ENCODE measurements at regions not wholly inside any gene's neighbourhood (a gene's known extent, or its start where the extent isn't known, plus 50 kb on each side); places are given as distances from the start of the nearest gene placed in this dataset.

GRCh38 chr13:40390401-40390916, 276.0 kb downstream of the FOXO1 start:
- peaks cover 13% of the 10 kb centered on the region for H3K4me1 ChIP-seq (ENCODE audit: control insufficient read depth, insufficient read depth, low read length)
- no peaks in the 10 kb centered on the region for H3K9me3 ChIP-seq (ENCODE audit: control insufficient read depth, insufficient read depth, low read length)
- 15% methylated on average over 7 of the region's 9 CpGs for WGBS (ENCODE audit: insufficient coverage)
- H3K36me3 ChIP-seq (ENCODE audit: control insufficient read depth, insufficient read depth, low read length) = no peaks in the 10 kb centered on the region
- peak in 1 of 6 donors; percentile 65 for DNase-seq (ENCODE audit: low read depth in 4 of 6, low spot score in 6 of 6)
- H3K27me3 ChIP-seq (ENCODE audit: control insufficient read depth, insufficient read depth, low read length) = no peaks in the 10 kb centered on the region
- no peak overlapping the region for H3K27ac ChIP-seq (ENCODE audit: low read depth, low read length)
- no peak overlapping the region for H3K4me3 ChIP-seq (ENCODE audit: low read depth, low read length)

- no peak overlapping the region for H3K27ac ChIP-seq (ENCODE audit: low read depth, low read length)
- WGBS (ENCODE audit: insufficient coverage) = 57% methylated on average over 4 of the region's 5 CpGs
Observed at GRCh38 chr13:40391788-40392187, 274.7 kb downstream of the FOXO1 start.

GRCh38 chr13:40394304-40394985, 272.0 kb downstream of the FOXO1 start:
- Histone ChIP-seq H3K4me3 (ENCODE audit: low read depth, low read length) (no peak overlapping the region), H3K27me3 (ENCODE audit: control insufficient read depth, insufficient read depth, low read length) (no peaks in the 10 kb centered on the region), H3K9me3 (ENCODE audit: control insufficient read depth, insufficient read depth, low read length) (no peaks in the 10 kb centered on the region), H3K27ac (ENCODE audit: low read depth, low read length) (no peak overlapping the region), H3K36me3 (ENCODE audit: control insufficient read depth, insufficient read depth, low read length) (no peaks in the 10 kb centered on the region), H3K4me1 (ENCODE audit: control insufficient read depth, insufficient read depth, low read length) (peaks cover 6% of the 10 kb centered on the region)
- WGBS (ENCODE audit: insufficient coverage) = 94% methylated on average over 3 of the region's 5 CpGs
- no peak for DNase-seq (ENCODE audit: low read depth in 4 of 6, low spot score in 6 of 6)

More at GRCh38 chr13:40391788-40392187, 274.7 kb downstream of the FOXO1 start:
- H3K27me3 ChIP-seq (ENCODE audit: control insufficient read depth, insufficient read depth, low read length) = no peaks in the 10 kb centered on the region
- DNase-seq (ENCODE audit: low read depth in 4 of 6, low spot score in 6 of 6) = no peak
- H3K9me3 ChIP-seq (ENCODE audit: control insufficient read depth, insufficient read depth, low read length) = no peaks in the 10 kb centered on the region
- no peak overlapping the region for H3K4me3 ChIP-seq (ENCODE audit: low read depth, low read length)
- H3K4me1 ChIP-seq (ENCODE audit: control insufficient read depth, insufficient read depth, low read length) = peaks cover 13% of the 10 kb centered on the region
- no peaks in the 10 kb centered on the region for H3K36me3 ChIP-seq (ENCODE audit: control insufficient read depth, insufficient read depth, low read length)

GRCh38 chr13:40398065-40398464, 268.4 kb downstream of the FOXO1 start:
- Histone ChIP-seq H3K4me1 (ENCODE audit: control insufficient read depth, insufficient read depth, low read length) (peaks cover 14% of the 10 kb centered on the region), H3K27me3 (ENCODE audit: control insufficient read depth, insufficient read depth, low read length) (no peaks in the 10 kb centered on the region), H3K4me3 (ENCODE audit: low read depth, low read length) (no peak overlapping the region), H3K27ac (ENCODE audit: low read depth, low read length) (no peak overlapping the region), H3K36me3 (ENCODE audit: control insufficient read depth, insufficient read depth, low read length) (no peaks in the 10 kb centered on the region), H3K9me3 (ENCODE audit: control insufficient read depth, insufficient read depth, low read length) (no peaks in the 10 kb centered on the region)
- no CpG with 5 or more reads among the region's 2 CpGs for WGBS (ENCODE audit: insufficient coverage)
- no peak for DNase-seq (ENCODE audit: low read depth in 4 of 6, low spot score in 6 of 6)

GRCh38 chr13:40399756-40400155, 266.7 kb downstream of the FOXO1 start:
- Histone ChIP-seq H3K27me3 (ENCODE audit: control insufficient read depth, insufficient read depth, low read length) (no peaks in the 10 kb centered on the region), H3K4me1 (ENCODE audit: control insufficient read depth, insufficient read depth, low read length) (peaks cover 25% of the 10 kb centered on the region), H3K36me3 (ENCODE audit: control insufficient read depth, insufficient read depth, low read length) (no peaks in the 10 kb centered on the region), H3K9me3 (ENCODE audit: control insufficient read depth, insufficient read depth, low read length) (no peaks in the 10 kb centered on the region), H3K27ac (ENCODE audit: low read depth, low read length) (no peak overlapping the region), H3K4me3 (ENCODE audit: low read depth, low read length) (no peak overlapping the region)
- DNase-seq (ENCODE audit: low read depth in 4 of 6, low spot score in 6 of 6) = no peak
- WGBS (ENCODE audit: insufficient coverage) = 92% methylated on average over 2 of the region's 3 CpGs

- Histone ChIP-seq H3K36me3 (ENCODE audit: control insufficient read depth, insufficient read depth, low read length) (no peaks in the 10 kb centered on the region), H3K4me1 (ENCODE audit: control insufficient read depth, insufficient read depth, low read length) (peaks cover 25% of the 10 kb centered on the region), H3K4me3 (ENCODE audit: low read depth, low read length) (peak overlapping the region; percentile 1), H3K27me3 (ENCODE audit: control insufficient read depth, insufficient read depth, low read length) (no peaks in the 10 kb centered on the region), H3K27ac (ENCODE audit: low read depth, low read length) (peak overlapping the region; percentile 89), H3K9me3 (ENCODE audit: control insufficient read depth, insufficient read depth, low read length) (no peaks in the 10 kb centered on the region)
- DNase-seq (ENCODE audit: low read depth in 4 of 6, low spot score in 6 of 6) = peak in 4 of 6 donors; percentile 52 to 87 (median 62)
- 10% methylated on average over 2 of the region's 13 CpGs for WGBS (ENCODE audit: insufficient coverage)
Observed at GRCh38 chr13:40401911-40402776, 264.3 kb downstream of the FOXO1 start.

- Histone ChIP-seq H3K9me3 (ENCODE audit: control insufficient read depth, insufficient read depth, low read length) (no peaks in the 10 kb centered on the region), H3K36me3 (ENCODE audit: control insufficient read depth, insufficient read depth, low read length) (no peaks in the 10 kb centered on the region), H3K27me3 (ENCODE audit: control insufficient read depth, insufficient read depth, low read length) (no peaks in the 10 kb centered on the region), H3K4me3 (ENCODE audit: low read depth, low read length) (no peak overlapping the region), H3K27ac (ENCODE audit: low read depth, low read length) (peak overlapping the region; percentile 89), H3K4me1 (ENCODE audit: control insufficient read depth, insufficient read depth, low read length) (peaks cover 25% of the 10 kb centered on the region)
- peak in 2 of 6 donors; percentile 42 to 56 for DNase-seq (ENCODE audit: low read depth in 4 of 6, low spot score in 6 of 6)
- 19% methylated on average over 7 of the region's 9 CpGs for WGBS (ENCODE audit: insufficient coverage)
Observed at GRCh38 chr13:40402931-40403431, 263.5 kb downstream of the FOXO1 start.

- Histone ChIP-seq H3K4me1 (ENCODE audit: control insufficient read depth, insufficient read depth, low read length) (peaks cover 25% of the 10 kb centered on the region), H3K27ac (ENCODE audit: low read depth, low read length) (peak overlapping the region; percentile 89), H3K36me3 (ENCODE audit: control insufficient read depth, insufficient read depth, low read length) (no peaks in the 10 kb centered on the region), H3K27me3 (ENCODE audit: control insufficient read depth, insufficient read depth, low read length) (no peaks in the 10 kb centered on the region), H3K9me3 (ENCODE audit: control insufficient read depth, insufficient read depth, low read length) (no peaks in the 10 kb centered on the region), H3K4me3 (ENCODE audit: low read depth, low read length) (no peak overlapping the region)
- WGBS (ENCODE audit: insufficient coverage) = 95% methylated on average over 8 of the region's 17 CpGs
- DNase-seq (ENCODE audit: low read depth in 4 of 6, low spot score in 6 of 6) = no peak
Observed at GRCh38 chr13:40403509-40404241, 262.8 kb downstream of the FOXO1 start.

- Histone ChIP-seq H3K4me3 (ENCODE audit: low read depth, low read length) (no peak overlapping the region), H3K4me1 (ENCODE audit: control insufficient read depth, insufficient read depth, low read length) (peaks cover 25% of the 10 kb centered on the region), H3K9me3 (ENCODE audit: control insufficient read depth, insufficient read depth, low read length) (no peaks in the 10 kb centered on the region), H3K27ac (ENCODE audit: low read depth, low read length) (no peak overlapping the region), H3K36me3 (ENCODE audit: control insufficient read depth, insufficient read depth, low read length) (no peaks in the 10 kb centered on the region), H3K27me3 (ENCODE audit: control insufficient read depth, insufficient read depth, low read length) (no peaks in the 10 kb centered on the region)
- 98% methylated on average over 6 of the region's 6 CpGs for WGBS (ENCODE audit: insufficient coverage)
- DNase-seq (ENCODE audit: low read depth in 4 of 6, low spot score in 6 of 6) = no peak
Observed at GRCh38 chr13:40404407-40404806, 262.0 kb downstream of the FOXO1 start.
